ENCODE measurements at regions not wholly inside any gene's neighbourhood (a gene's known extent, or its start where the extent isn't known, plus 50 kb on each side); places are given as distances from the start of the nearest gene placed in this dataset.
"Not testable (repeated sequence)": the region's sequence is repeated elsewhere in the genome, so short reads cannot be mapped to it uniquely, and the experiment has no call there.

- no peak for DNase-seq
Measured at GRCh38 chr1:220942278-220942677, 63.0 kb downstream of the HLX start.

- DNase-seq: not testable (repeated sequence)
Measured at GRCh38 chr1:220942914-220943313, 63.7 kb downstream of the HLX start.

GRCh38 chr1:220943319-220943996 is 64.2 kb downstream of the HLX start:
- DNase-seq: no peak

- DNase-seq: no peak
Measured at GRCh38 chr1:220950576-220950975, 71.3 kb downstream of the HLX start.

GRCh38 chr1:220952961-220953643 is 73.9 kb downstream of the HLX start:
- DNase-seq: no peak

GRCh38 chr1:220954321-220955075 is 75.3 kb downstream of the HLX start:
- peak; percentile 44 for DNase-seq

- DNase-seq: no peak
Measured at GRCh38 chr1:220955116-220955515, 75.9 kb downstream of the HLX start.

- DNase-seq: peak; percentile 66
Measured at GRCh38 chr1:220956501-220957232, 77.4 kb downstream of the HLX start.

- peak; percentile 97 for DNase-seq
Measured at GRCh38 chr1:220957233-220957605, 78.0 kb downstream of the HLX start.

GRCh38 chr1:220958234-220958633 is 79.0 kb downstream of the HLX start:
- no peak for DNase-seq

GRCh38 chr1:220962031-220962751 is 82.9 kb downstream of the HLX start:
- DNase-seq: peak; percentile 96

GRCh38 chr1:220966041-220966440 is 86.8 kb downstream of the HLX start:
- DNase-seq: no peak

- DNase-seq: no peak
Measured at GRCh38 chr1:220966473-220966872, 87.2 kb downstream of the HLX start.

- no peak for DNase-seq
Measured at GRCh38 chr1:220966881-220967611, 87.8 kb downstream of the HLX start.

- DNase-seq: peak; percentile 24
Measured at GRCh38 chr1:220967911-220968310, 88.7 kb downstream of the HLX start.

- not testable (repeated sequence) for DNase-seq
Measured at GRCh38 chr1:220969281-220969680, 90.0 kb downstream of the HLX start.

- DNase-seq: no peak
Measured at GRCh38 chr1:220970311-220970710, 91.1 kb downstream of the HLX start.

GRCh38 chr1:220971221-220971620 is 92.0 kb downstream of the HLX start:
- DNase-seq: no peak

GRCh38 chr1:220974431-220974830 is 95.2 kb downstream of the HLX start:
- no peak for DNase-seq

GRCh38 chr1:220976390-220976789 is 97.1 kb downstream of the HLX start:
- no peak for DNase-seq

GRCh38 chr1:220979371-220979770 is 100.1 kb downstream of the HLX start:
- peak; percentile 92 for DNase-seq

GRCh38 chr1:220982686-220983085 is 103.4 kb downstream of the HLX start:
- no peak for DNase-seq
